Coronary artery (tissue), 2 donors: ENCODE measurements at regions not wholly inside any gene's neighbourhood (a gene's known extent, or its start where the extent isn't known, plus 50 kb on each side); places are given as distances from the start of the nearest gene placed in this dataset.

ENCODE experiments used
- DNase-seq: peaks from one replicate; pipeline ENCODE4 v3.0.0-alpha.2; 2017; ENCODE audit warnings: low spot score
- H3K27ac ChIP-seq, 2 donors: fragments of 200-600 bp; sonication (generic); one replicate each; pipeline ENCODE4 v1.5.1; 2016 to 2019
- H3K4me3 ChIP-seq: fragments of 200-600 bp; sonication (generic); 2 replicates; pipeline ENCODE4 v1.5.1; 2016; ENCODE audit warnings: mild to moderate bottlenecking, moderate library complexity
- CTCF ChIP-seq: fragments of 200-600 bp; sonication (generic); IDR thresholded peaks from one replicate; pipeline ENCODE4 v1.5.1; 2019; ENCODE audit warnings: antibody characterized with exemption

DNA sequence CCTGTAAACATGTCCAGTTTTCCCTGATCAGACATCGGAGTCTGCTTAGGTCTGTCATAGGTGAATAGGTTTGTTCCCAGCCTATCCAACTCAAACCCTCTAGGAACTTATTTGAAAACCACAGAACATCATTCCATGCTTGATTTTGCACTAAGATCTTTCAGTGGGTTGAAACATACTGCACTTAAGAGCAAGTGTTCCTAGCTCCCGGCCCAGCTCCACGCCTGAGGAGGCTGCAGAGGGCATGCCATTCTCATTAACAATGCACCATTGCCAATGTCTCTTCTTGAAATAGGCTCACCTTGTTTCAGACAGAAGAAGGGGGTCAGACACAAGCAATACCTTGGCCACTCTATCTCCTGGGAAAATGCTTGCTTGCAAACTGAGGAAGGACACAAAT, 78.0 kb upstream of the EGR2 start:
- no peak for DNase-seq
- no peak overlapping the region for H3K27ac ChIP-seq
- TF ChIP-seq CTCF: no peak
- H3K4me3 ChIP-seq: no peak overlapping the region

DNA sequence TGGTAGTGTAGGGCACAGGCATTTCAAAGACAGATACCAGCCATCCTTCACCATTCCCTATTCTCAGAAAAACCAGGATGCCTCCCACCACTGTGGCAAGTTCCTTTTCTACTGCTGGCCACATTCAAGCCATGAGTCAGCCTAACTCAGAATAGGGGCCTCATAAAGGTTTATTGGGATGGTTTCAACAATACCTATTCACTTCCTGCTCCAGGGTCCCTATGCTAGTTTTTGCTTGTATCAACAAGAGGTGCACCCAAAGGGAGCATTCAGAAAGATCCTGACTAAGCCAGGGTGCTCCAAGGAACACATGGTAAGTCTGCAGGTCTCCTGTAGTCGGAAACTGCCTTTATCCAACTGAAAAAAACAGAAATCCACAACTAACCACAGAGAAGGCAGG, 76.9 kb upstream of the EGR2 start:
- H3K27ac ChIP-seq: no peak overlapping the region
- DNase-seq: no peak
- TF ChIP-seq CTCF: no peak
- no peak overlapping the region for H3K4me3 ChIP-seq

GRCh38 chr10:62890395-62890794, 74.2 kb upstream of the EGR2 start:
- DNase-seq: no peak
- TF ChIP-seq CTCF: no peak
- H3K4me3 ChIP-seq: no peak overlapping the region
- no peak overlapping the region for H3K27ac ChIP-seq

GRCh38 chr10:62887642-62888041, 71.5 kb upstream of the EGR2 start:
- no peak for TF ChIP-seq CTCF
- DNase-seq: no peak
- Histone ChIP-seq H3K27ac (no peak overlapping the region), H3K4me3 (no peak overlapping the region)

- DNase-seq: no peak
- no peak overlapping the region for H3K4me3 ChIP-seq
- no peak overlapping the region for H3K27ac ChIP-seq
- TF ChIP-seq CTCF: no peak
Measured at GRCh38 chr10:62885684-62886461, 69.7 kb upstream of the EGR2 start.

- Histone ChIP-seq H3K27ac (no peak overlapping the region), H3K4me3 (no peak overlapping the region)
- no peak for DNase-seq
- no peak for TF ChIP-seq CTCF
Measured at GRCh38 chr10:62880162-62880561, 64.0 kb upstream of the EGR2 start.

DNA sequence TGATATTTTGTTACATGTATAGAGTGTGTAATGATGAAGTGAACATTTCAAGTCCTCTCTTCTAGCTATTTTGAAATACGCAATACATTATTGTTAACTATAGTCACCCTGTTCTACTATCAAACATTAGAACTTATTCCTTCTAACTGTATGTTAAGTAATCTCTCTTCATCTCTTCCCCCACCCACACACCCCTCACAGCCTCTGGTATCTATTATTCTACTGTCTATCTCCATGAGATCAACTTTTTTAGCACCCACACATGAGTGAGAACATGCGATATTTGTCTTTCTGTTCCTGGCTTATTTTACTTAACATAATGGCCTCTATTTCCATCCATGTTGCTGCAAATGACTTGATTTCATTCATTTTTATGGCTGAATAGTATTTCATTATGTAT, 57.7 kb upstream of the EGR2 start:
- TF ChIP-seq CTCF: no peak
- no peak overlapping the region for H3K27ac ChIP-seq
- DNase-seq: no peak
- H3K4me3 ChIP-seq: no peak overlapping the region
